ENCODE measurements at regions not wholly inside any gene's neighbourhood (a gene's known extent, or its start where the extent isn't known, plus 50 kb on each side); places are given as distances from the start of the nearest gene placed in this dataset.
A peak's percentile ranks its signal among the peaks of the same experiment; 100 is the strongest.
"Not testable (repeated sequence)": the region's sequence is repeated elsewhere in the genome, so short reads cannot be mapped to it uniquely, and the experiment has no call there.

GRCh38 chr4:12672303-12672702 lies 811.8 kb downstream of the RAB28 start:
- DNase-seq = no peak

- DNase-seq = no peak
These were observed 826.0 kb downstream of the RAB28 start for GRCh38 chr4:12658146-12658545.

- DNase-seq = no peak
These were observed 832.3 kb downstream of the RAB28 start for GRCh38 chr4:12651876-12652275.

GRCh38 chr4:12645732-12646131 lies 838.4 kb downstream of the RAB28 start:
- DNase-seq = no peak

GRCh38 chr4:12644261-12644660 lies 839.9 kb downstream of the RAB28 start:
- DNase-seq = no peak

GRCh38 chr4:12636191-12636590 lies 847.9 kb downstream of the RAB28 start:
- no peak for DNase-seq

- no peak for DNase-seq
These were observed 848.5 kb downstream of the RAB28 start for GRCh38 chr4:12635629-12636028.

- DNase-seq = peak; percentile 50 to 75
These were observed 851.0 kb downstream of the RAB28 start for GRCh38 chr4:12633053-12633651.

GRCh38 chr4:12615822-12616221 lies 868.3 kb downstream of the RAB28 start:
- DNase-seq = no peak

- no peak for DNase-seq
These were observed 871.3 kb downstream of the RAB28 start for GRCh38 chr4:12612876-12613275.

- DNase-seq = not testable (repeated sequence)
These were observed 874.8 kb downstream of the RAB28 start for GRCh38 chr4:12609212-12609875.

GRCh38 chr4:12595986-12596385 lies 888.2 kb downstream of the RAB28 start:
- no peak for DNase-seq

GRCh38 chr4:12595489-12595888 lies 888.7 kb downstream of the RAB28 start:
- no peak for DNase-seq

- no peak for DNase-seq
These were observed 895.6 kb downstream of the RAB28 start for GRCh38 chr4:12588582-12588981.

GRCh38 chr4:12586242-12587006 lies 897.7 kb downstream of the RAB28 start:
- no peak for DNase-seq

- no peak for DNase-seq
These were observed 899.8 kb downstream of the RAB28 start for GRCh38 chr4:12584116-12584875.

- DNase-seq = no peak
These were observed 900.9 kb downstream of the RAB28 start for GRCh38 chr4:12583275-12583674.

- no peak for DNase-seq
These were observed 903.4 kb downstream of the RAB28 start for GRCh38 chr4:12580787-12581186.

- no peak for DNase-seq
These were observed 905.0 kb downstream of the RAB28 start for GRCh38 chr4:12579172-12579571.

- no peak for DNase-seq
These were observed 907.7 kb downstream of the RAB28 start for GRCh38 chr4:12576409-12576808.

GRCh38 chr4:12573716-12574115 lies 910.4 kb downstream of the RAB28 start:
- DNase-seq = no peak

- no peak for DNase-seq
These were observed 921.5 kb downstream of the RAB28 start for GRCh38 chr4:12562476-12563140.

- DNase-seq = no peak
These were observed 922.1 kb downstream of the RAB28 start for GRCh38 chr4:12562021-12562420.
